ENCODE measurements at regions not wholly inside any gene's neighbourhood (a gene's known extent, or its start where the extent isn't known, plus 50 kb on each side); places are given as distances from the start of the nearest gene placed in this dataset.

DNA sequence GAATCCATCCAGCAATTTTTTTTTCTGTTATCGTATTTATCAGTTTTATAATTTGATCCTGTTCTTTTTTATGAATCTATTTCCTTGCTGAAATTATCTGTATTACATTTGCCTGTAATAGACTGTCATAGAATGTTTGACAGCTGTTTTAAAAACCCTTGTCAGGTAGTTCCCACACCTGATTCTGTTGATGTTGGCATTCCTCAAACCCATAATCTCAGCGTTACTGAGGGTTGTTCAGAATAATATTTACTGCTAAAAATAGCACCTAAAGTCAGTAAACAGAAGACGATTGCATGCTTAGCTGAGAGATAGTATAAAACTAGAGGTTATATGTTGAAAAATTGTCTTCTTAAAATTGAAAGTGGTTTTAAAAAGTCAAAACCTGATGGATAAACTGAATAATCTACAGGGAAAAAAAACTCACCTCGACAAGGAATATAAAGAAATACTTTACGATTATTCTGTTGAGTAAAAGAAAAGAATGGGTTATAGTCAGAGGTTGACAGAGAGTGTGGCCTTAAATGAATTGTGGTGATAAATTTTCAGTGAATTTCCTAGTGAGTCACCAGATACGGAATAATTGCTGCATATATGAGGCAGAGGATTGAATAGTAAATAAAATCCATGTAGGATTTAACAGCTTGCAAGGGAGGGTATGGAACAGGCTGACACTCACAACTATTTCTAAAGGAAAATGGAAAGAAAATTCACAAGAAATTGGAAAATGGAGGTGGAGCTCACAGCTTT lies 824.1 kb upstream of the IGFBP3 start:
- H3K4me3 ChIP-seq: no peak overlapping the region
- H3K4me1 ChIP-seq: peaks cover 10% of the 10 kb centered on the region
- intact Hi-C loops (cut with DNase I): no loop called here
- no peaks in the 10 kb centered on the region for H3K9me3 ChIP-seq
- no peak for TF ChIP-seq CTCF (IDR thresholded peaks at IDR 0.05)
- TF ChIP-seq POLR2A (IDR thresholded peaks at IDR 0.05): no peak
- DNase-seq (no peak), ATAC-seq (no peak)
- 34 to 35% methylated on average over 6 of the region's 6 CpGs for WGBS, 2 donors
- no peaks in the 10 kb centered on the region for H3K36me3 ChIP-seq (replicated peaks in 1 of 2; ENCODE audit: insufficient read depth in 1 of 2, low read depth in 2 of 2)
- no peaks in the 10 kb centered on the region for H3K27me3 ChIP-seq
- H3K27ac ChIP-seq: no peak overlapping the region

- Histone ChIP-seq H3K4me1 (peaks cover 10% of the 10 kb centered on the region), H3K4me3 (no peak overlapping the region), H3K9me3 (no peaks in the 10 kb centered on the region), H3K27me3 (no peaks in the 10 kb centered on the region), H3K27ac (no peak overlapping the region), H3K36me3 (replicated peaks in 1 of 2; ENCODE audit: insufficient read depth in 1 of 2, low read depth in 2 of 2) (no peaks in the 10 kb centered on the region)
- no peak for DNase-seq
- TF ChIP-seq POLR2A (IDR thresholded peaks at IDR 0.05) (no peak), CTCF (IDR thresholded peaks at IDR 0.05) (no peak)
- no peak for ATAC-seq
- 92 to 94% methylated on average over 6 of the region's 6 CpGs for WGBS, 2 donors
- intact Hi-C loops (cut with DNase I): no loop called here
These were observed 821.5 kb upstream of the IGFBP3 start for GRCh38 chr7:46742601-46743000.

DNA sequence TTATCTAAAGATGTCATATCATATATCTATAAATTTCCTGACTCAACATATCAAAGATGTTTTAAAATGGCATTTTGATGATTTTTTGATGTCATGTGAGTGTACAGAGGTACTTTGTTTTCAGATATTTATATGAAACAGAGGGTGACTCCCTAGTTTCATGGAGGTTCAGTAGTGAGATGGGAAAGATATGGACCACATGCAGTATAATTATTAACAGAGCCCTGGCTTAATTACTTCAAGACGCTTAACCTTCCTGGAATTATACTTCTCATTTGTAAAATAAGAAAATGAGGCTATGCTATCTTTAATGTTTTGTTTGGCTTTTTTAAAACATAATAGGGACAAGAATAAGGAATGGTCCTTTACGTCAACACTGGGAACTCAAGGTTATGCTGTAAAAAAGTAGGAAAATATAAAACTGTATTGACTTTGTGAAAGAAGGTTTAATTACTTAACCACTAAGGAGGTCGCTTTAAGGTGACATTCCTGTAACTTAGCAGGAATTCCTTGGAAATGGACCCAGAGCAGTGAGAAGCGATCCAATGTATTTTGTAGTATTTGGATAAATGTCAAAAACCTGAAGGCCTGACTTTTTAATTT lies 821.0 kb upstream of the IGFBP3 start:
- intact Hi-C loops (cut with DNase I): no loop called here
- H3K27ac ChIP-seq: no peak overlapping the region
- H3K9me3 ChIP-seq: no peaks in the 10 kb centered on the region
- WGBS, 2 donors: 43 to 53% methylated on average over 4 of the region's 4 CpGs
- H3K36me3 ChIP-seq (replicated peaks in 1 of 2; ENCODE audit: insufficient read depth in 1 of 2, low read depth in 2 of 2): no peaks in the 10 kb centered on the region
- TF ChIP-seq POLR2A (IDR thresholded peaks at IDR 0.05): no peak
- no peak for TF ChIP-seq CTCF (IDR thresholded peaks at IDR 0.05)
- H3K4me1 ChIP-seq: peaks cover 10% of the 10 kb centered on the region
- DNase-seq (no peak), ATAC-seq (no peak)
- H3K27me3 ChIP-seq: no peaks in the 10 kb centered on the region
- no peak overlapping the region for H3K4me3 ChIP-seq

- TF ChIP-seq CTCF (IDR thresholded peaks at IDR 0.05) (no peak), POLR2A (IDR thresholded peaks at IDR 0.05) (no peak)
- no peaks in the 10 kb centered on the region for H3K9me3 ChIP-seq
- H3K36me3 ChIP-seq (replicated peaks in 1 of 2; ENCODE audit: insufficient read depth in 1 of 2, low read depth in 2 of 2): no peaks in the 10 kb centered on the region
- H3K27me3 ChIP-seq: no peaks in the 10 kb centered on the region
- H3K4me1 ChIP-seq: peaks cover 10% of the 10 kb centered on the region
- ATAC-seq: no peak
- no peak overlapping the region for H3K27ac ChIP-seq
- WGBS, 2 donors: 70 to 74% methylated on average over 9 of the region's 9 CpGs
- no peak overlapping the region for H3K4me3 ChIP-seq
- intact Hi-C loops (cut with DNase I): no loop called here
- DNase-seq: no peak
These were observed 820.1 kb upstream of the IGFBP3 start for GRCh38 chr7:46741181-46741580.
